Colonic mucosa (tissue), 4 donors: ENCODE measurements at regions not wholly inside any gene's neighbourhood (a gene's known extent, or its start where the extent isn't known, plus 50 kb on each side); places are given as distances from the start of the nearest gene placed in this dataset.

Experiments
- DNase-seq: peaks from one replicate; pipeline ENCODE4 v3.0.0-alpha.2; 2020
- H3K27ac ChIP-seq: fragments of 200-600 bp; one replicate; pipeline ENCODE4 v1.8.0; 2021
- H3K27me3 ChIP-seq: fragments of 200-600 bp; one replicate; pipeline ENCODE4 v1.8.0; 2021
- H3K36me3 ChIP-seq: fragments of 200-600 bp; one replicate; pipeline ENCODE4 v1.8.0; 2021
- H3K4me1 ChIP-seq: fragments of 200-600 bp; one replicate; pipeline ENCODE4 v1.8.0; 2021; ENCODE audit warnings: mild to moderate bottlenecking
- H3K4me3 ChIP-seq: fragments of 200-600 bp; one replicate; pipeline ENCODE4 v1.8.0; 2021
- H3K9ac ChIP-seq, 2 donors: one replicate each; pipeline ENCODE4 v1.7.0; 2013; ENCODE audit warnings: control low read depth in 2 of 2, low read depth in 2 of 2, low read length in 2 of 2
- H3K9me3 ChIP-seq: fragments of 200-600 bp; one replicate; pipeline ENCODE4 v1.8.0; 2021
- intact Hi-C: fragments of 100-400 bp; cut with DNase I; formaldehyde crosslinking; loops from one replicate; pipeline ENCODE4 v1.14.1; 2022
- TF ChIP-seq, protein P1 (sequence below): fragments of 200-600 bp; IDR thresholded peaks from one replicate; pipeline ENCODE4 v1.8.0; 2022; ENCODE audit warnings: antibody characterized with exemption, mild to moderate bottlenecking
- donor health status: healthy.
- donor health status: DM: no; HTN: no; CAD: no.
- donor health status: DM: no; HTN: no; CAD: no.

DNA sequence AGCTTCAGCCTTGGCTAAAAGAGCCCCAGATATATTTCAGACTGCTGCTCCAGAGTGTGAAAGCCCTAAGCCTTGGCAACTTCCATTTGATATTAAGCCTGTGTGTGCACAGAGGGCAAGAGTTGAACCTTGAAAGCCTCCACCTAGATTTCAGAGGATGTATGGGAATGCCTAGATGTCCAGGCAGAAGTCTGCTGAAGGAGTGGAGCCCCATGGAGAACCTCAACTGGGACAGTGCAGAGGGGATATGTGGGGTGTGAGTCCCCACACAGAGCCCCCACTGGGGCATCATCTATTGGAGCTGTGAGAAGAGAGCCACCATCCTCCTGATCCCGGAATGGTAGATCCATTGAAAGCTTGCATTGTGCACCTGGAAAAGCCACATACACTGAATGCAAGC lies 1784.8 kb upstream of the CDH9 start:
- H3K9ac ChIP-seq, result no peak overlapping the region
- no peaks in the 10 kb centered on the region for H3K4me1 ChIP-seq
- no peaks in the 10 kb centered on the region for H3K36me3 ChIP-seq
- no peak overlapping the region for H3K4me3 ChIP-seq
- TF ChIP-seq, protein P1, sequence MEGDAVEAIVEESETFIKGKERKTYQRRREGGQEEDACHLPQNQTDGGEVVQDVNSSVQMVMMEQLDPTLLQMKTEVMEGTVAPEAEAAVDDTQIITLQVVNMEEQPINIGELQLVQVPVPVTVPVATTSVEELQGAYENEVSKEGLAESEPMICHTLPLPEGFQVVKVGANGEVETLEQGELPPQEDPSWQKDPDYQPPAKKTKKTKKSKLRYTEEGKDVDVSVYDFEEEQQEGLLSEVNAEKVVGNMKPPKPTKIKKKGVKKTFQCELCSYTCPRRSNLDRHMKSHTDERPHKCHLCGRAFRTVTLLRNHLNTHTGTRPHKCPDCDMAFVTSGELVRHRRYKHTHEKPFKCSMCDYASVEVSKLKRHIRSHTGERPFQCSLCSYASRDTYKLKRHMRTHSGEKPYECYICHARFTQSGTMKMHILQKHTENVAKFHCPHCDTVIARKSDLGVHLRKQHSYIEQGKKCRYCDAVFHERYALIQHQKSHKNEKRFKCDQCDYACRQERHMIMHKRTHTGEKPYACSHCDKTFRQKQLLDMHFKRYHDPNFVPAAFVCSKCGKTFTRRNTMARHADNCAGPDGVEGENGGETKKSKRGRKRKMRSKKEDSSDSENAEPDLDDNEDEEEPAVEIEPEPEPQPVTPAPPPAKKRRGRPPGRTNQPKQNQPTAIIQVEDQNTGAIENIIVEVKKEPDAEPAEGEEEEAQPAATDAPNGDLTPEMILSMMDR, result no peak
- no peaks in the 10 kb centered on the region for H3K27me3 ChIP-seq
- no peak for DNase-seq
- no peaks in the 10 kb centered on the region for H3K9me3 ChIP-seq
- intact Hi-C loops, result no loop called here
- H3K27ac ChIP-seq, result no peak overlapping the region

GRCh38 chr5:28822071-28822470 lies 1783.7 kb upstream of the CDH9 start:
- intact Hi-C loops, result no loop called here
- no peak overlapping the region for H3K4me3 ChIP-seq
- H3K27ac ChIP-seq, result no peak overlapping the region
- no peaks in the 10 kb centered on the region for H3K4me1 ChIP-seq
- no peaks in the 10 kb centered on the region for H3K9me3 ChIP-seq
- DNase-seq, result no peak
- TF ChIP-seq, protein P1, result no peak
- H3K36me3 ChIP-seq, result no peaks in the 10 kb centered on the region
- no peaks in the 10 kb centered on the region for H3K27me3 ChIP-seq
- H3K9ac ChIP-seq, result no peak overlapping the region

DNA sequence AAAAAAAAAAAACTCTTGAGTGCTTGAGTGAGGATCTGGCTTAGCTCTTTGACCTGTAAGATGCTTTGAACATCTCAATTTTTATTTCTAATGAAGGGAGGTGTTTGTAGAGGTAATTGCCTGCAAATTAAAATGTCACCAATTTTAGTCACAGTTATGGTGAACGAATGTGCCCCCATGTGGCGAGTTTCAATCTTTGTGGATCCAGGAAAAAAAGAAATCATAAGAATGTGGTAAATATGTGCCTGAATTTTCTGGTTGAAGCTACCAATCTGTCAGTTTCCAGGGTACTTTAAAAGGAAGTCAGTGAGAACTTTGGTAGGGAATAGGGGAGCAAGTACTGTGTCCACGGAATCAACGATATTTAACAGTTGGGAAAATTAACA lies 1772.4 kb upstream of the CDH9 start:
- TF ChIP-seq, protein P1, result no peak
- intact Hi-C loops, result no loop called here
- Histone ChIP-seq H3K9ac (no peak overlapping the region), H3K4me1 (no peaks in the 10 kb centered on the region), H3K36me3 (no peaks in the 10 kb centered on the region), H3K9me3 (no peaks in the 10 kb centered on the region), H3K4me3 (no peak overlapping the region), H3K27ac (no peak overlapping the region), H3K27me3 (no peaks in the 10 kb centered on the region)
- DNase-seq, result no peak

GRCh38 chr5:28809811-28810750 lies 1771.7 kb upstream of the CDH9 start:
- Histone ChIP-seq H3K27ac (no peak overlapping the region), H3K36me3 (no peaks in the 10 kb centered on the region), H3K4me1 (no peaks in the 10 kb centered on the region), H3K9me3 (no peaks in the 10 kb centered on the region), H3K4me3 (no peak overlapping the region), H3K27me3 (no peaks in the 10 kb centered on the region), H3K9ac (no peak overlapping the region)
- intact Hi-C loops, result no loop called here
- TF ChIP-seq, protein P1, result no peak
- DNase-seq, result no peak

DNA sequence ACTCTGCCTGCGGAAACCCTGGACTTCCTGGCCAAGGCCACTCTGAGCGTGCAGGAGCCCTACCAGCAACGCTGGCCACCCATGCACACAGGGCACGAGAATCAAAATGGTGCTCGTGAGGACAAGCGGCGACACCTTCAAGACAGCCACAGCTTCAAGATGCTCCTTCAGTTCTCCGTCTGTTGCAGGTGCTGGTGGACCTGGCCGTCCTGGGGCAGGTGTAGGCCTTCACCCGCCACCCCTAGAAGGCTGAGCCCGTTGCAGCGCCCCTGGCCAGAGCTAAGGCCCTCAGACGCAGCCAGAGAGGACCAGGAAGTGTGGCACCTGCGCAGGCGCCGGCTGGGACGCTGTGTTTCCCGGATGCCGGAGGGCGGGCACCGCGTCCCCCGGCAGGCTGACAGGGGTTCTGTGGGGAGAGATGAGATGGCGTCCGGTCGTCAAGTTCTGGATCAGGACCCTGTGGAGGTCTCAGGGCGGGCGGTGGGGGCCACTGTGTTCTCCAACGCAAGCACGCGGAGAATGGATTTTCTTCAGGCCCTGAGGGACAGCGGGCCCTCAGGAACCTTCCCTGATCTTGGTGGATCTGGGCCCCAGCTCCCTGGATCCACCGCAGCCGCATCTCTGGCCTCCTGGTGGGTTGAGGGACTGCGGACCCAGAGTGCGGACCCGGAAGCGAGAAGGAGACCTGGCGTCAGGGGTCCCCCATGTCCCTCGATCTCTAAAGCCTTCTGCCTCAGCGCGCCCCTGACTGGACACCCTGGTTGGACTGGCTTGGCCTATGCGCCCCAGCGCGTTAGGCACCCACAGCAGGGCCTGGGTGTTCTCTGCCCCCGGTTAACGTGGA lies 1770.8 kb upstream of the CDH9 start:
- Histone ChIP-seq H3K4me3 (no peak overlapping the region), H3K27me3 (no peaks in the 10 kb centered on the region), H3K4me1 (no peaks in the 10 kb centered on the region), H3K9ac (no peak overlapping the region), H3K9me3 (no peaks in the 10 kb centered on the region), H3K36me3 (no peaks in the 10 kb centered on the region), H3K27ac (no peak overlapping the region)
- intact Hi-C loops, result no loop called here
- no peak for DNase-seq
- TF ChIP-seq, protein P1, result no peak
